ENCODE measurements at regions not wholly inside any gene's neighbourhood (a gene's known extent, or its start where the extent isn't known, plus 50 kb on each side); places are given as distances from the start of the nearest gene placed in this dataset.

DNA sequence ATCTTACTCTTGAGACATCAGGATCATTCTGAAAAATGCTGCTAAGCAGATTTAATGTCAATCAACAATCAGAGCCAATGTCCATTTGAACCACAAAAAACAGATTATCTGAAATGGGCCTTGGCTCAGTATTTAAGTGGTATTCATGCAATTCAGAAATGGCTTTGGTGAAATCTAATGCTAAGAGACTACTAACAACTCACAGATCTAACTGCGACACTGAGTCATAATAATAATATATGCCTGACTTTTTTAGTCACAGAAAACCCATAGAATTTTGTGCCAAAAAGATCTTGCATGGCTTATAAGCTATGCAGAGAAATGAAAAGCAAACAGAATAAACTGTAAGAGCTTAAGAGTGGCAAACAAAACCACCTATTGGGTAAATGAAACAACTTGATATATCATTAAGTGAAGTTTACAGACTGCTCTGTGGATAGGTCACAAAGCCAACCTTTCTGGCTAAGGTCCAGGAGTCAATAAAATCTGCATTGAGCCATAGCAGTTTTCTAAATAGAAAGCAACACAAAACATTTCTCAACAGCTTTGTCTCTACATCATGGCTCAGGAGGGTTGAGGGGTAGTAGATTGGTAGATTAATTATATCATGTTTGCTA, 234.3 kb downstream of the LRATD1 start:
- TF ChIP-seq, protein P1, sequence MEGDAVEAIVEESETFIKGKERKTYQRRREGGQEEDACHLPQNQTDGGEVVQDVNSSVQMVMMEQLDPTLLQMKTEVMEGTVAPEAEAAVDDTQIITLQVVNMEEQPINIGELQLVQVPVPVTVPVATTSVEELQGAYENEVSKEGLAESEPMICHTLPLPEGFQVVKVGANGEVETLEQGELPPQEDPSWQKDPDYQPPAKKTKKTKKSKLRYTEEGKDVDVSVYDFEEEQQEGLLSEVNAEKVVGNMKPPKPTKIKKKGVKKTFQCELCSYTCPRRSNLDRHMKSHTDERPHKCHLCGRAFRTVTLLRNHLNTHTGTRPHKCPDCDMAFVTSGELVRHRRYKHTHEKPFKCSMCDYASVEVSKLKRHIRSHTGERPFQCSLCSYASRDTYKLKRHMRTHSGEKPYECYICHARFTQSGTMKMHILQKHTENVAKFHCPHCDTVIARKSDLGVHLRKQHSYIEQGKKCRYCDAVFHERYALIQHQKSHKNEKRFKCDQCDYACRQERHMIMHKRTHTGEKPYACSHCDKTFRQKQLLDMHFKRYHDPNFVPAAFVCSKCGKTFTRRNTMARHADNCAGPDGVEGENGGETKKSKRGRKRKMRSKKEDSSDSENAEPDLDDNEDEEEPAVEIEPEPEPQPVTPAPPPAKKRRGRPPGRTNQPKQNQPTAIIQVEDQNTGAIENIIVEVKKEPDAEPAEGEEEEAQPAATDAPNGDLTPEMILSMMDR (IDR thresholded peaks at IDR 0.05): no peak
- no peak for TF ChIP-seq POLR2A (IDR thresholded peaks at IDR 0.05)
